ENCODE measurements at regions not wholly inside any gene's neighbourhood (a gene's known extent, or its start where the extent isn't known, plus 50 kb on each side); places are given as distances from the start of the nearest gene placed in this dataset.

GRCh38 chr15:77749998-77750540, 117.4 kb upstream of the LINGO1 start:
- DNase-seq: no peak

GRCh38 chr15:77749236-77749997, 116.7 kb upstream of the LINGO1 start:
- DNase-seq: no peak

- DNase-seq: no peak
Observed at GRCh38 chr15:77748078-77749064, 115.7 kb upstream of the LINGO1 start.

- DNase-seq: no peak
Observed at GRCh38 chr15:77747175-77748077, 114.7 kb upstream of the LINGO1 start.

GRCh38 chr15:77746254-77747174, 113.8 kb upstream of the LINGO1 start:
- no peak for DNase-seq

- DNase-seq: no peak
Observed at GRCh38 chr15:77744398-77744797, 111.7 kb upstream of the LINGO1 start.

- no peak for DNase-seq
Observed at GRCh38 chr15:77742570-77742969, 109.9 kb upstream of the LINGO1 start.

GRCh38 chr15:77742127-77742526, 109.4 kb upstream of the LINGO1 start:
- DNase-seq: no peak

- no peak for DNase-seq
Observed at GRCh38 chr15:77741106-77741505, 108.4 kb upstream of the LINGO1 start.

- peak; percentile 29 for DNase-seq
Observed at GRCh38 chr15:77739591-77740378, 107.1 kb upstream of the LINGO1 start.

GRCh38 chr15:77738441-77739302, 106.0 kb upstream of the LINGO1 start:
- DNase-seq: peak; percentile 87

GRCh38 chr15:77738038-77738370, 105.3 kb upstream of the LINGO1 start:
- DNase-seq: no peak

- DNase-seq: no peak
Observed at GRCh38 chr15:77737238-77738037, 104.7 kb upstream of the LINGO1 start.

GRCh38 chr15:77734306-77734705, 101.6 kb upstream of the LINGO1 start:
- no peak for DNase-seq

- DNase-seq: no peak
Observed at GRCh38 chr15:77733579-77734300, 101.0 kb upstream of the LINGO1 start.

- DNase-seq: no peak
Observed at GRCh38 chr15:77732514-77733335, 100.0 kb upstream of the LINGO1 start.

GRCh38 chr15:77731945-77732344, 99.2 kb upstream of the LINGO1 start:
- DNase-seq: no peak
